Vagina (tissue), 2 donors: ENCODE measurements at regions not wholly inside any gene's neighbourhood (a gene's known extent, or its start where the extent isn't known, plus 50 kb on each side); places are given as distances from the start of the nearest gene placed in this dataset.

Source experiments
- DNase-seq, 2 donors: peaks; one replicate each; pipeline ENCODE4 v3.0.0-alpha.2; 2017; ENCODE audit errors: extremely low spot score in 2 of 2
- H3K27ac ChIP-seq: fragments of 200-600 bp; sonication (generic); one replicate; pipeline ENCODE4 v1.5.1; 2019
- H3K27me3 ChIP-seq: fragments of 200-600 bp; sonication (generic); one replicate; pipeline ENCODE4 v1.5.1; 2019
- H3K36me3 ChIP-seq, 2 donors: fragments of 200-600 bp; sonication (generic); one replicate each; pipeline ENCODE4 v1.5.1; 2017 to 2019
- H3K4me1 ChIP-seq: fragments of 200-600 bp; sonication (generic); one replicate; pipeline ENCODE4 v1.5.1; 2019
- H3K4me3 ChIP-seq, 2 donors: fragments of 200-600 bp; sonication (generic); 1 replicate in 1 of 2; 2 replicates in 1 of 2; pipeline ENCODE4 v1.5.1; 2016 to 2019
- H3K9me3 ChIP-seq: fragments of 200-600 bp; sonication (generic); one replicate; pipeline ENCODE4 v1.5.1; 2019
- CTCF ChIP-seq, 3 experiments: fragments of 450-650 bp in 2 of 3; fragments of 200-600 bp in 1 of 3; sonication (generic) in 1 of 3; IDR thresholded peaks; one replicate each; pipeline ENCODE4 v1.5.1; 2017 to 2019; ENCODE audit warnings: antibody characterized with exemption in 3 of 3, mild to moderate bottlenecking in 2 of 3, moderate library complexity in 2 of 3
- POLR2A ChIP-seq, 2 donors: fragments of 450-650 bp; IDR thresholded peaks; one replicate each; pipeline ENCODE4 v1.6.1; 2017; ENCODE audit warnings: antibody characterized with exemption in 2 of 2, mild to moderate bottlenecking in 2 of 2, moderate library complexity in 2 of 2
- POLR2AphosphoS5 ChIP-seq, 2 donors: sonication (generic); formaldehyde crosslinking; IDR thresholded peaks; one replicate each; pipeline ENCODE4 v1.9.0; 2017; ENCODE audit warnings: antibody characterized with exemption in 2 of 2, mild to moderate bottlenecking in 2 of 2, low read depth in 1 of 2; ENCODE audit not compliant: insufficient read depth in 1 of 2
- intact Hi-C: fragments of 100-400 bp; cut with DNase I; formaldehyde crosslinking; loops from one replicate; pipeline ENCODE4 v1.15.1; 2023

DNA sequence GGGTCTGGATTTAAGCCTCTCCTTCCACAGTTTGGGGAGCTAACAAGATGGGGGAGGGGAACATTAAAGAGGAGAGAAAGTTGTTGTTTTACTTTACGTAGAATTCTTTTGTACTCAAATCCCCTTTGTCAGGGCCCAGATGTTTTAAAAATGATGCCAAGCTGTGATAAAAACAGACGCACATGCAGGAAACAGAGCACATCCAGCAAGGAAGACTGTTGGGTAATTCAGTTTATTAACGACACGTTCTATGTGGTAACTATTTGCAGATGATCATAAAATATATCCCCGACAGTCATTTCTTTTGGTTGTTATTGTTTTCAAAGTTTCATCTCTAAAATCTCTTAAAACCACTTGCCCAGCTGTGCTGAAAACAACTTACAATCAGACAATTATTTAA, 307.0 kb upstream of the PRDM1 start:
- H3K4me1 ChIP-seq = peaks cover 12% of the 10 kb centered on the region
- H3K36me3 ChIP-seq = no peaks in the 10 kb centered on the region
- H3K27ac ChIP-seq = peak overlapping the region; percentile 44
- H3K4me3 ChIP-seq = no peak overlapping the region
- DNase-seq = no peak
- TF ChIP-seq POLR2AphosphoS5 (IDR thresholded peaks at IDR 0.05; ENCODE audit: insufficient read depth in 1 of 2, low read depth in 1 of 2) (no peak), CTCF (IDR thresholded peaks at IDR 0.05) (no peak), POLR2A (IDR thresholded peaks at IDR 0.05) (no peak)
- H3K9me3 ChIP-seq = peaks cover 10% of the 10 kb centered on the region
- H3K27me3 ChIP-seq = no peaks in the 10 kb centered on the region
- intact Hi-C loops = no loop called here

DNA sequence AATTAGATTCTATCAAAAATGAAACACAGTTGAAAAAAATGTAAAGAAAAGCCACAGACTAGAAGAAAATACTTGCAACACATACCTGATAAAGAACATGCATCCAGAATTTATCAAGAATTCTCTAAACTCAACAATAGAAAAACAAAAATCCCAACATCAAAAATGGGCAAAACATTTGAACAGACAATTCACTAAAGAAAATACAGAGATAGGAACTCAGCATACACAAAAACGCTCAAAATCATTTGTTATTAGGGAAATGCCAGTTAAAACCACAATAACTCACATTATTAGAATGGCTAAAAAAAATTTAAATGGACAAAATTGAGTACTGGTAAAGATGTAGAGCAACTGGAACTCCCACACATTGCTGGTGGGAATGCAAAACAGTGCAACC, 311.0 kb upstream of the PRDM1 start:
- no peak for DNase-seq
- no peak overlapping the region for H3K4me3 ChIP-seq
- intact Hi-C loops = no loop called here
- no peaks in the 10 kb centered on the region for H3K27me3 ChIP-seq
- no peak overlapping the region for H3K27ac ChIP-seq
- peaks cover 10% of the 10 kb centered on the region for H3K9me3 ChIP-seq
- TF ChIP-seq CTCF (IDR thresholded peaks at IDR 0.05) = no peak
- no peak for TF ChIP-seq POLR2AphosphoS5 (IDR thresholded peaks at IDR 0.05; ENCODE audit: insufficient read depth in 1 of 2, low read depth in 1 of 2)
- no peak for TF ChIP-seq POLR2A (IDR thresholded peaks at IDR 0.05)
- no peaks in the 10 kb centered on the region for H3K4me1 ChIP-seq
- no peaks in the 10 kb centered on the region for H3K36me3 ChIP-seq

GRCh38 chr6:105774247-105774646, 311.9 kb upstream of the PRDM1 start:
- peaks cover 10% of the 10 kb centered on the region for H3K9me3 ChIP-seq
- H3K4me1 ChIP-seq = no peaks in the 10 kb centered on the region
- TF ChIP-seq POLR2AphosphoS5 (IDR thresholded peaks at IDR 0.05; ENCODE audit: insufficient read depth in 1 of 2, low read depth in 1 of 2) (no peak), CTCF (IDR thresholded peaks at IDR 0.05) (no peak), POLR2A (IDR thresholded peaks at IDR 0.05) (no peak)
- H3K36me3 ChIP-seq = no peaks in the 10 kb centered on the region
- no peak overlapping the region for H3K27ac ChIP-seq
- DNase-seq = no peak
- intact Hi-C loops = no loop called here
- no peak overlapping the region for H3K4me3 ChIP-seq
- H3K27me3 ChIP-seq = no peaks in the 10 kb centered on the region

DNA sequence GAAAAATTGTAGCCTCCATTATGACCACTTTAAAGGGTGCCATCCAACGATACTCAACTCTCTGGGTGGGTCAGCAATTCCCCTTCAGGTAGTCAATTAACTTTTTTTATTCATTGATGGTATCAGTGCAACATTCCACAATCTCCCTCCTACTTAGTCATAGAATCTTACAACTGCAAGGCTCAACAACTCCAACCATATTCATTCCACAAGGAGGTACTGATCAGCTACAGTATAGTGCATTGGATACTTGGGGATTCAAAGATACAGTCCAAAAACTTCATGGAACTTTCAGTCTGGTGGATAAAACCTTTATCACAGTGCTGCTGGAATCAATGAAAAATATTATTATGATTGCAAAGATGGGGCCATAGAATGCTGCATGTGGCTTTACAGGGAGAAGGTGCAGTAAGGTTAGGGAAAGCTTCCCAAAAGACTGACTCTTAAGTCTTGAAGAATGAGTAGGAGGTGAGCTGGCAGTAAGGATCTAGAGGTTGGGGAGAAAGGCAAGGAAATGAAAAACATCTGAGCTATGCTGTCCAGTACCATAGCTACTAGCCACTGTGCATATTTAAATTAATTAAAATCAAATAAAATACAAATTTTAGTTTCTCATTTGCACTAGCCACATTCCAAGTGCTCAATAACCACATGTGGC, 314.7 kb upstream of the PRDM1 start:
- no peaks in the 10 kb centered on the region for H3K4me1 ChIP-seq
- peaks cover 10% of the 10 kb centered on the region for H3K9me3 ChIP-seq
- intact Hi-C loops = no loop called here
- no peaks in the 10 kb centered on the region for H3K36me3 ChIP-seq
- no peak overlapping the region for H3K27ac ChIP-seq
- no peaks in the 10 kb centered on the region for H3K27me3 ChIP-seq
- TF ChIP-seq CTCF (IDR thresholded peaks at IDR 0.05) (no peak), POLR2AphosphoS5 (IDR thresholded peaks at IDR 0.05; ENCODE audit: insufficient read depth in 1 of 2, low read depth in 1 of 2) (no peak), POLR2A (IDR thresholded peaks at IDR 0.05) (no peak)
- no peak for DNase-seq
- no peak overlapping the region for H3K4me3 ChIP-seq

DNA sequence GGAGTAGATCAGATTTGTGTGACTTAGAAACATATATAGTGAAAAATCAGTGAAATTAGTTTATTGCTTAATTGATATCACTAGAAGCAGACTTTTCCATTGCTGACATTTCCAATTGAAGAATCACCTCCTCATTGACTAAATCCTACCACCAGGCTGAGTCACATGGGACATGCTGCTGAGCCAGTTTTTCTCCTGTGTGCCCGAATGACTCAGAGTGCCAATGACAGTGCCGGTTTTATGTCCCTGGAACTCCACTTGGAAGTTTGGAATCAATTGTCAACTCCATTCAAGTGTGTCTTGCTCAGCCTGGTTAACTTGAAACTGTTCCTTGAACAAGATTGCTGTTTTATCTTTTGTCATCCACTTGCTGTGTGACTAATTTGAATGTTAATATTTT, 316.1 kb upstream of the PRDM1 start:
- Histone ChIP-seq H3K36me3 (no peaks in the 10 kb centered on the region), H3K4me1 (no peaks in the 10 kb centered on the region), H3K27me3 (no peaks in the 10 kb centered on the region), H3K27ac (no peak overlapping the region), H3K4me3 (no peak overlapping the region), H3K9me3 (peaks cover 4% of the 10 kb centered on the region)
- intact Hi-C loops = no loop called here
- no peak for DNase-seq
- TF ChIP-seq POLR2AphosphoS5 (IDR thresholded peaks at IDR 0.05; ENCODE audit: insufficient read depth in 1 of 2, low read depth in 1 of 2) = peak in 1 of 2 donors; percentile 70
- TF ChIP-seq POLR2A (IDR thresholded peaks at IDR 0.05) = no peak
